ENCODE measurements at regions not wholly inside any gene's neighbourhood (a gene's known extent, or its start where the extent isn't known, plus 50 kb on each side); places are given as distances from the start of the nearest gene placed in this dataset.

- TF ChIP-seq, protein P1, sequence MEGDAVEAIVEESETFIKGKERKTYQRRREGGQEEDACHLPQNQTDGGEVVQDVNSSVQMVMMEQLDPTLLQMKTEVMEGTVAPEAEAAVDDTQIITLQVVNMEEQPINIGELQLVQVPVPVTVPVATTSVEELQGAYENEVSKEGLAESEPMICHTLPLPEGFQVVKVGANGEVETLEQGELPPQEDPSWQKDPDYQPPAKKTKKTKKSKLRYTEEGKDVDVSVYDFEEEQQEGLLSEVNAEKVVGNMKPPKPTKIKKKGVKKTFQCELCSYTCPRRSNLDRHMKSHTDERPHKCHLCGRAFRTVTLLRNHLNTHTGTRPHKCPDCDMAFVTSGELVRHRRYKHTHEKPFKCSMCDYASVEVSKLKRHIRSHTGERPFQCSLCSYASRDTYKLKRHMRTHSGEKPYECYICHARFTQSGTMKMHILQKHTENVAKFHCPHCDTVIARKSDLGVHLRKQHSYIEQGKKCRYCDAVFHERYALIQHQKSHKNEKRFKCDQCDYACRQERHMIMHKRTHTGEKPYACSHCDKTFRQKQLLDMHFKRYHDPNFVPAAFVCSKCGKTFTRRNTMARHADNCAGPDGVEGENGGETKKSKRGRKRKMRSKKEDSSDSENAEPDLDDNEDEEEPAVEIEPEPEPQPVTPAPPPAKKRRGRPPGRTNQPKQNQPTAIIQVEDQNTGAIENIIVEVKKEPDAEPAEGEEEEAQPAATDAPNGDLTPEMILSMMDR (conservative IDR thresholded peaks at IDR 0.05; ENCODE audit: low read length) = no peak
- no peak for TF ChIP-seq EZH2phosphoT487 (IDR thresholded peaks at IDR 0.05; ENCODE audit: borderline replicate concordance, low read depth, low read length)
These were observed 1928.8 kb upstream of the CELF4 start for GRCh38 chr18:39494211-39494896.
